HCT116 (cell line): ENCODE measurements at regions not wholly inside any gene's neighbourhood (a gene's known extent, or its start where the extent isn't known, plus 50 kb on each side); places are given as distances from the start of the nearest gene placed in this dataset.

Source experiments
- ATAC-seq: fragments of 200-7000 bp; cut with Tn5 transposase; 2 replicates; pipeline ENCODE4 v1.9.1; 2020; ENCODE audit warnings: mild to moderate bottlenecking, moderate library complexity
- BruUV-seq: library from RNA; stranded (reverse); fragments of 400-500 nt; replicated peaks from 2 replicates; lab custom pipeline; 2021; lab: Mats Ljungman, UMichigan
- CTCF ChIA-PET: fragments of 300-600 bp; sonication (Branson Sonifier 250); formaldehyde crosslinking; loops from one replicate; lab custom pipeline; 2021; ENCODE audit warnings: antibody characterized with exemption; lab: Charles Lee
- POLR2A ChIA-PET: fragments of 300-600, 350-600 bp; sonication (Branson Sonifier 250); formaldehyde crosslinking; loops from one replicate; lab custom pipeline; 2021; ENCODE audit warnings: antibody characterized with exemption; lab: Charles Lee
- RAD21 ChIA-PET, 2 experiments: fragments of 300-600 bp; sonication (Branson Sonifier 250); formaldehyde crosslinking; loops; one replicate each; lab custom pipeline; 2023; ENCODE audit warnings: low total read pairs in 2 of 2; ENCODE audit not compliant: uncharacterized antibody in 2 of 2, unreplicated experiment in 2 of 2, low non-redundant PET in 1 of 2; lab: Charles Lee
- DNase-seq: peaks from one replicate; pipeline ENCODE4 v3.0.0-alpha.2; 2010; ENCODE audit warnings: low read depth, low spot score
- H2AFZ ChIP-seq: fragments of 200-600 bp; shearing (Covaris generic), sonication (generic); 2 replicates; pipeline ENCODE4 v1.6.1; 2017; ENCODE audit warnings: low read depth, mixed run types, mixed read lengths, antibody characterized with exemption, low read length; ENCODE audit not compliant: poor library complexity, severe bottlenecking
- H3K27ac ChIP-seq: 2 replicates; pipeline ENCODE4 v1.5.1; 2012; ENCODE audit warnings: low read depth, low read length
- H3K27me3 ChIP-seq: fragments of 200-600 bp; sonication (generic); 2 replicates; pipeline ENCODE4 v1.6.1; 2016; ENCODE audit warnings: mixed run types, low read length, mixed read lengths; ENCODE audit not compliant: insufficient read depth
- H3K36me3 ChIP-seq, 2 experiments: fragments of 200-500 bp in 1 of 2; fragments of 200-600 bp in 1 of 2; sonication (Bioruptor generic) in 1 of 2; sonication (generic) in 1 of 2; 2 replicates each; pipeline versions ENCODE4 v1.5.1 to v1.6.1; 2014 to 2016; ENCODE audit warnings: low read length in 2 of 2, inconsistent platforms in 1 of 2, mixed read lengths in 1 of 2, mixed run types in 1 of 2; ENCODE audit not compliant: insufficient read depth in 2 of 2, control insufficient read depth in 1 of 2
- H3K4me1 ChIP-seq, 2 experiments: fragments of 200-600 bp in 1 of 2; sonication (generic) in 1 of 2; 2 replicates each; pipeline versions ENCODE4 v1.5.1 to v1.6.1; 2012 to 2017; ENCODE audit warnings: low read length in 2 of 2, inconsistent platforms in 1 of 2, mild to moderate bottlenecking in 1 of 2, mixed read lengths in 1 of 2, mixed run types in 1 of 2, moderate library complexity in 1 of 2; ENCODE audit not compliant: insufficient read depth in 2 of 2, control insufficient read depth in 1 of 2
- H3K4me2 ChIP-seq: fragments of 200-600 bp; sonication (generic); 2 replicates; pipeline ENCODE4 v1.6.1; 2017; ENCODE audit warnings: mixed run types, low read length, mixed read lengths
- H3K4me3 ChIP-seq, 2 experiments: fragments of 200-600 bp in 1 of 2; sonication (generic) in 1 of 2; replicated peaks in 1 of 2; 2 replicates each; pipeline ENCODE4 v1.5.1; 2011 to 2016; ENCODE audit warnings: low read length in 2 of 2, control low read depth in 1 of 2, low read depth in 1 of 2, mild to moderate bottlenecking in 1 of 2, mixed read lengths in 1 of 2, mixed run types in 1 of 2
- H3K79me2 ChIP-seq: fragments of 200-600 bp; sonication (generic); 2 replicates; pipeline ENCODE4 v1.6.1; 2017; ENCODE audit warnings: mild to moderate bottlenecking, mixed run types, low read length, moderate library complexity, mixed read lengths; ENCODE audit not compliant: insufficient read depth
- H3K9ac ChIP-seq: fragments of 200-600 bp; sonication (generic); 2 replicates; pipeline ENCODE4 v1.6.1; 2016; ENCODE audit warnings: low read length, mixed read lengths
- H3K9me2 ChIP-seq: fragments of 200-600 bp; sonication (generic), shearing (Covaris generic); 2 replicates; pipeline ENCODE4 v1.6.1; 2017; ENCODE audit warnings: mixed run types, mild to moderate bottlenecking, moderate library complexity; ENCODE audit not compliant: insufficient read depth
- H3K9me3 ChIP-seq, 2 experiments: fragments of 200-500 bp in 1 of 2; fragments of 200-600 bp in 1 of 2; sonication (Bioruptor generic) in 1 of 2; sonication (generic) in 1 of 2; 2 replicates each; pipeline ENCODE4 v1.6.1; 2014 to 2017; ENCODE audit warnings: low read length in 2 of 2, mixed read lengths in 2 of 2, inconsistent platforms in 1 of 2, low read depth in 1 of 2, mild to moderate bottlenecking in 1 of 2, mixed run types in 1 of 2, moderate library complexity in 1 of 2; ENCODE audit not compliant: control insufficient read depth in 1 of 2, insufficient read depth in 1 of 2
- H4K20me1 ChIP-seq: fragments of 200-600 bp; sonication (generic), shearing (Covaris generic); 2 replicates; pipeline ENCODE4 v1.6.1; 2017; ENCODE audit warnings: mixed run types, mild to moderate bottlenecking, moderate library complexity; ENCODE audit not compliant: insufficient read depth
- CEBPB ChIP-seq: IDR thresholded peaks from 2 replicates; pipeline ENCODE4 v1.6.1; 2012; ENCODE audit warnings: low read depth
- CTCF ChIP-seq, 3 experiments: fragments of 200-600 bp in 1 of 3; sonication (generic) in 1 of 3; IDR thresholded peaks in 2 of 3; conservative IDR thresholded peaks in 1 of 3; 2 replicates each; pipeline ENCODE4 v1.5.1; 2012 to 2017; ENCODE audit warnings: low read depth in 2 of 3, low read length in 2 of 3, antibody characterized with exemption in 1 of 3, borderline replicate concordance in 1 of 3, control low read depth in 1 of 3, mild to moderate bottlenecking in 1 of 3, mixed read lengths in 1 of 3, mixed run types in 1 of 3, moderate library complexity in 1 of 3; ENCODE audit not compliant: insufficient read depth in 1 of 3
- EGR1 ChIP-seq: IDR thresholded peaks from 2 replicates; pipeline ENCODE4 v1.6.1; 2012; ENCODE audit warnings: low read depth
- ELF1 ChIP-seq: IDR thresholded peaks from 2 replicates; pipeline ENCODE4 v1.6.1; 2012; ENCODE audit warnings: low read depth, borderline replicate concordance
- EZH2 ChIP-seq: fragments of 200-600 bp; sonication (generic); IDR thresholded peaks from 2 replicates; pipeline ENCODE4 v1.6.1; 2017; ENCODE audit warnings: antibody characterized with exemption, mixed run types
- EZH2phosphoT487 ChIP-seq: fragments of 200-600 bp; IDR thresholded peaks from 2 replicates; pipeline ENCODE4 v1.6.1; 2018; ENCODE audit warnings: antibody characterized with exemption, borderline replicate concordance
- JUND ChIP-seq: IDR thresholded peaks from 2 replicates; pipeline ENCODE4 v1.6.1; 2012
- POLR2A ChIP-seq: IDR thresholded peaks from 2 replicates; pipeline ENCODE4 v1.7.0; 2011; ENCODE audit warnings: borderline replicate concordance; ENCODE audit not compliant: insufficient read depth, insufficient read length; ENCODE audit errors: extremely low read depth
- POLR2AphosphoS5 ChIP-seq: IDR thresholded peaks from 2 replicates; pipeline ENCODE4 v1.6.1; 2011; ENCODE audit warnings: mild to moderate bottlenecking, low read depth, low read length, moderate library complexity
- REST ChIP-seq: IDR thresholded peaks from 2 replicates; pipeline ENCODE4 v1.6.1; 2012; ENCODE audit warnings: low read depth
- SP1 ChIP-seq: IDR thresholded peaks from 2 replicates; pipeline ENCODE4 v1.6.1; 2012; ENCODE audit warnings: low read depth
- SRF ChIP-seq: IDR thresholded peaks from 2 replicates; pipeline ENCODE4 v1.6.1; 2012; ENCODE audit warnings: low read depth
- ZFX ChIP-seq: fragments of 450-650 bp; IDR thresholded peaks from 2 replicates; pipeline ENCODE4 v1.6.1; 2017
- intact Hi-C: fragments of 100-400 bp; cut with micrococcal nuclease; formaldehyde crosslinking; loops from 2 replicates; pipeline ENCODE4 v1.10.0; 2022

- DNase-seq = no peak
- Histone ChIP-seq H2AFZ (no peak overlapping the region), H3K36me3 (no peaks in the 10 kb centered on the region), H3K4me2 (no peak overlapping the region), H3K9me3 (no peaks in the 10 kb centered on the region)
- BruUV-seq = no TSS peak
- POLR2A ChIA-PET = no interaction called here
- TF ChIP-seq POLR2A = no peak
- TF ChIP-seq CEBPB = no peak
- TF ChIP-seq REST = no peak
- no peak for TF ChIP-seq ELF1
- TF ChIP-seq POLR2AphosphoS5 = no peak
- no peak for TF ChIP-seq ZFX
- no peak for TF ChIP-seq CTCF (IDR thresholded peaks at IDR 0.05 in 2 of 3, conservative IDR thresholded peaks at IDR 0.05 in 1 of 3; ENCODE audit: borderline replicate concordance in 1 of 3, insufficient read depth in 1 of 3, low read depth in 2 of 3, low read length in 2 of 3)
- no peak for TF ChIP-seq JUND
- no peak for TF ChIP-seq EZH2phosphoT487
- no peak for TF ChIP-seq EGR1
- TF ChIP-seq EZH2 = no peak
- no peak for TF ChIP-seq SRF
- TF ChIP-seq SP1 = no peak
- TF ChIP-seq, all 23 proteins: peak for 0
- H3K9ac ChIP-seq = no peak overlapping the region
- H3K79me2 ChIP-seq = no peaks in the 10 kb centered on the region
- no peaks in the 10 kb centered on the region for H3K4me1 ChIP-seq
- H3K27ac ChIP-seq = no peak overlapping the region
- H3K9me2 ChIP-seq = no peaks in the 10 kb centered on the region
- no peak overlapping the region for H3K4me3 ChIP-seq
- RAD21 ChIA-PET = no interaction called here
- CTCF ChIA-PET = no interaction called here
- intact Hi-C loops = no loop called here
- ATAC-seq = no peak
- no peaks in the 10 kb centered on the region for H3K27me3 ChIP-seq
- H4K20me1 ChIP-seq = no peaks in the 10 kb centered on the region
Measured at GRCh38 chr6:139443231-139444112, 69.0 kb upstream of the CITED2 start.
